ENCODE measurements at regions not wholly inside any gene's neighbourhood (a gene's known extent, or its start where the extent isn't known, plus 50 kb on each side); places are given as distances from the start of the nearest gene placed in this dataset.

DNA sequence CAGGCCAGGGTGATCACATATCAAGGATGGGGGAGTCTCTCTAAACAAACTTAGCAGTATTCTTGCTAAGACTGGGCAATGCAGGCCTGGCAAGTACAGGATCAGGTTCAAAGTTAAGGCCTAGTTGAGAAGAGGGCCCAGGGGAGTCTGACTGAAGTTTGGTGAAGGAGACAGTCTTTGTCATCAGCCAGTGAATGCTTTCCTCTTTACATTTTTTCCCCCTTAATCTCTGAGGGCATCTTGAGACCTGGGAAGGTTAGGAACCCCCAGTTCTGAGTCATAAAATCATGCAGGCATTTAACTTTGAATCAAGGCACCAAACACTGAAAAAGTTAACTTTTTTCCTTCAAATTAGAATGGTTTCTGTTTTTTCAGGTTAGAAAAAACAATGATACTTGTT is 311.5 kb downstream of the REEP3 start:
- TF ChIP-seq, protein P1, sequence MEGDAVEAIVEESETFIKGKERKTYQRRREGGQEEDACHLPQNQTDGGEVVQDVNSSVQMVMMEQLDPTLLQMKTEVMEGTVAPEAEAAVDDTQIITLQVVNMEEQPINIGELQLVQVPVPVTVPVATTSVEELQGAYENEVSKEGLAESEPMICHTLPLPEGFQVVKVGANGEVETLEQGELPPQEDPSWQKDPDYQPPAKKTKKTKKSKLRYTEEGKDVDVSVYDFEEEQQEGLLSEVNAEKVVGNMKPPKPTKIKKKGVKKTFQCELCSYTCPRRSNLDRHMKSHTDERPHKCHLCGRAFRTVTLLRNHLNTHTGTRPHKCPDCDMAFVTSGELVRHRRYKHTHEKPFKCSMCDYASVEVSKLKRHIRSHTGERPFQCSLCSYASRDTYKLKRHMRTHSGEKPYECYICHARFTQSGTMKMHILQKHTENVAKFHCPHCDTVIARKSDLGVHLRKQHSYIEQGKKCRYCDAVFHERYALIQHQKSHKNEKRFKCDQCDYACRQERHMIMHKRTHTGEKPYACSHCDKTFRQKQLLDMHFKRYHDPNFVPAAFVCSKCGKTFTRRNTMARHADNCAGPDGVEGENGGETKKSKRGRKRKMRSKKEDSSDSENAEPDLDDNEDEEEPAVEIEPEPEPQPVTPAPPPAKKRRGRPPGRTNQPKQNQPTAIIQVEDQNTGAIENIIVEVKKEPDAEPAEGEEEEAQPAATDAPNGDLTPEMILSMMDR (IDR thresholded peaks at IDR 0.05; ENCODE audit: insufficient read depth, low read length, poor library complexity, severe bottlenecking), result no peak
- TF ChIP-seq EZH2phosphoT487 (conservative IDR thresholded peaks at IDR 0.05; ENCODE audit: low read length), result no peak
